A673 (cell line): ENCODE measurements at regions not wholly inside any gene's neighbourhood (a gene's known extent, or its start where the extent isn't known, plus 50 kb on each side); places are given as distances from the start of the nearest gene placed in this dataset.

ENCODE experiments used
- BruUV-seq: library from RNA; stranded (reverse); fragments of 400-500 nt; replicated peaks from 2 replicates; lab custom pipeline; 2021; lab: Mats Ljungman, UMichigan
- CTCF ChIA-PET: fragments of 300-600 bp; sonication (Branson Sonifier 250); formaldehyde crosslinking; loops from one replicate; lab custom pipeline; 2022; ENCODE audit warnings: antibody characterized with exemption; lab: Charles Lee
- POLR2A ChIA-PET: fragments of 300-600 bp; sonication (Branson Sonifier 250); formaldehyde crosslinking; loops from one replicate; lab custom pipeline; 2022; ENCODE audit warnings: antibody characterized with exemption; ENCODE audit not compliant: low non-redundant PET; lab: Charles Lee
- DNase-seq: peaks from one replicate; pipeline ENCODE4 v3.0.0-alpha.2; 2015; ENCODE audit warnings: low spot score
- H3K27ac ChIP-seq: fragments of 200-600 bp; sonication (generic); 2 replicates; pipeline ENCODE4 v1.5.1; 2016; ENCODE audit warnings: mixed run types, low read depth, mild to moderate bottlenecking, mixed read lengths, antibody characterized with exemption, low read length; ENCODE audit not compliant: poor library complexity, severe bottlenecking
- H3K27me3 ChIP-seq: fragments of 200-600 bp; sonication (generic); replicated peaks from 2 replicates; pipeline ENCODE4 v1.6.1; 2017; ENCODE audit warnings: mixed run types, low read depth, mild to moderate bottlenecking, mixed read lengths, antibody characterized with exemption, low read length; ENCODE audit not compliant: insufficient read depth, poor library complexity
- H3K36me3 ChIP-seq: fragments of 200-600 bp; sonication (generic); 2 replicates; pipeline ENCODE4 v1.6.1; 2016; ENCODE audit warnings: mixed run types, mild to moderate bottlenecking, mixed read lengths, antibody characterized with exemption, low read length; ENCODE audit not compliant: insufficient read depth, poor library complexity, severe bottlenecking
- H3K4me1 ChIP-seq: fragments of 200-600 bp; sonication (generic); 2 replicates; pipeline ENCODE4 v1.6.1; 2017; ENCODE audit warnings: mixed run types, mild to moderate bottlenecking, mixed read lengths, antibody characterized with exemption, low read length; ENCODE audit not compliant: insufficient read depth, poor library complexity, severe bottlenecking
- H3K4me3 ChIP-seq: fragments of 200-600 bp; sonication (generic); 2 replicates; pipeline ENCODE4 v1.5.1; 2016; ENCODE audit warnings: low read depth, mixed run types, mild to moderate bottlenecking, mixed read lengths, low read length; ENCODE audit not compliant: poor library complexity, severe bottlenecking
- H3K9me3 ChIP-seq: fragments of 200-600 bp; sonication (generic); 2 replicates; pipeline ENCODE4 v1.6.1; 2016; ENCODE audit warnings: mixed run types, low read depth, mild to moderate bottlenecking, mixed read lengths, antibody characterized with exemption, low read length; ENCODE audit not compliant: poor library complexity, severe bottlenecking
- EZH2 ChIP-seq: fragments of 200-600 bp; sonication (generic); IDR thresholded peaks from 2 replicates; pipeline ENCODE4 v1.6.1; 2017; ENCODE audit warnings: borderline replicate concordance, low read depth, mild to moderate bottlenecking, mixed read lengths, antibody characterized with exemption, low read length; ENCODE audit not compliant: poor library complexity, severe bottlenecking
- intact Hi-C: fragments of 100-400 bp; cut with micrococcal nuclease; formaldehyde crosslinking; loops from one replicate; pipeline ENCODE4 v1.10.0; 2022; ENCODE audit not compliant: unreplicated experiment
- TF ChIP-seq, protein P1 (sequence below): fragments of 300-800, 200-600 bp; sonication (generic); conservative IDR thresholded peaks from 2 replicates; pipeline ENCODE4 v1.5.1; 2017; ENCODE audit warnings: low read depth, mild to moderate bottlenecking, antibody characterized with exemption, low read length, moderate library complexity, mixed read lengths

DNA sequence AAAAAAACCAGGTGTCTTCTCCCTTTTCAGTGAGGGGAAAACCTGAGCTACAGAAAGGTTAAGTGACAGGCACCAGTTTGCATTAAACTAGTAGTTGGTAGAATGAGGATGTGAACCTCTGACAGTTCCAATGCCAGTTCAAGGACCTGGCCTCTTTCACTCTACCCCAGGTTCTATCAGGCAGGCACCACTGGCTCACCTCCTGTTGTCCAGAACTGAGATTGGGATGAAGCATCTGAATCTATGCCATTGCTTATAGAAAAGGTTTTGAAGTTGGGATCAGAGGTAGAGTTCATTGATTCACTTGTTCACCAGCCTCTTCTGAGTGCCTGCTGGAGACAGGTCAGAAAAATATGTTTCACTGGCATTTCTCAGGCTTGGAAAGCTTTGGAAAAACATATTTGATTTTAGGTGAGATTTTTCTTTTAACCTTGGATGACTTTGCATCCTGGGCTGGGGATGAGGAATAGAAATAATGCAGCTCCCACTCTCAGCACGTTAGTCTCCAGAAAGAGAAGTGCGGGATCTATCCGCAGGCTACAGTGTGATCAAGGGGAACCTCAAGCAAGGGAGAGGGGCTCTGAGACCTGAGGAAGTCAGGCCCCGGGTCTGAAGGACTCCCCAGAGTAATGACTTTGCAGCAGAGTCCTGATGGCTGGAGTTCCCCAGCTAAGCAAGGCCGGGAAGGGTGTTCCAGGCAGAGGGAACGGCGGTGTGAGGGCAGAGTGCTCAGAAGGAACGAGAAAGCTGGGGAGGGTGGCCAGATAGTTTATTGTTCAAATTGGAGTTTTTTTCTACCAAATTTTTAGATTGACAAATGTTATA, 250.3 kb downstream of the MYCN start:
- intact Hi-C loops, result no loop called here
- Histone ChIP-seq H3K4me3 (no peak overlapping the region), H3K9me3 (no peaks in the 10 kb centered on the region), H3K36me3 (no peaks in the 10 kb centered on the region), H3K4me1 (no peaks in the 10 kb centered on the region), H3K27me3 (no peaks in the 10 kb centered on the region), H3K27ac (no peak overlapping the region)
- no TSS peak for BruUV-seq
- POLR2A ChIA-PET, result no interaction called here
- no peak for TF ChIP-seq EZH2
- TF ChIP-seq, protein P1, sequence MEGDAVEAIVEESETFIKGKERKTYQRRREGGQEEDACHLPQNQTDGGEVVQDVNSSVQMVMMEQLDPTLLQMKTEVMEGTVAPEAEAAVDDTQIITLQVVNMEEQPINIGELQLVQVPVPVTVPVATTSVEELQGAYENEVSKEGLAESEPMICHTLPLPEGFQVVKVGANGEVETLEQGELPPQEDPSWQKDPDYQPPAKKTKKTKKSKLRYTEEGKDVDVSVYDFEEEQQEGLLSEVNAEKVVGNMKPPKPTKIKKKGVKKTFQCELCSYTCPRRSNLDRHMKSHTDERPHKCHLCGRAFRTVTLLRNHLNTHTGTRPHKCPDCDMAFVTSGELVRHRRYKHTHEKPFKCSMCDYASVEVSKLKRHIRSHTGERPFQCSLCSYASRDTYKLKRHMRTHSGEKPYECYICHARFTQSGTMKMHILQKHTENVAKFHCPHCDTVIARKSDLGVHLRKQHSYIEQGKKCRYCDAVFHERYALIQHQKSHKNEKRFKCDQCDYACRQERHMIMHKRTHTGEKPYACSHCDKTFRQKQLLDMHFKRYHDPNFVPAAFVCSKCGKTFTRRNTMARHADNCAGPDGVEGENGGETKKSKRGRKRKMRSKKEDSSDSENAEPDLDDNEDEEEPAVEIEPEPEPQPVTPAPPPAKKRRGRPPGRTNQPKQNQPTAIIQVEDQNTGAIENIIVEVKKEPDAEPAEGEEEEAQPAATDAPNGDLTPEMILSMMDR, result no peak
- CTCF ChIA-PET, result no interaction called here
- DNase-seq, result no peak

- TF ChIP-seq, protein P1, result no peak
- no peak for TF ChIP-seq EZH2
- Histone ChIP-seq H3K27me3 (no peaks in the 10 kb centered on the region), H3K27ac (no peak overlapping the region), H3K4me3 (no peak overlapping the region), H3K36me3 (no peaks in the 10 kb centered on the region), H3K4me1 (no peaks in the 10 kb centered on the region), H3K9me3 (no peaks in the 10 kb centered on the region)
- no TSS peak for BruUV-seq
- ChIA-PET CTCF (no interaction called here), POLR2A (no interaction called here)
- DNase-seq, result no peak
- intact Hi-C loops, result no loop called here
Measured at GRCh38 chr2:16189836-16190160, 249.4 kb downstream of the MYCN start.

- CTCF ChIA-PET, result no interaction called here
- Histone ChIP-seq H3K4me1 (no peaks in the 10 kb centered on the region), H3K9me3 (no peaks in the 10 kb centered on the region), H3K4me3 (no peak overlapping the region), H3K36me3 (no peaks in the 10 kb centered on the region), H3K27ac (no peak overlapping the region), H3K27me3 (no peaks in the 10 kb centered on the region)
- DNase-seq, result no peak
- intact Hi-C loops, result no loop called here
- TF ChIP-seq, protein P1, result no peak
- no peak for TF ChIP-seq EZH2
- POLR2A ChIA-PET, result no interaction called here
- BruUV-seq, result no TSS peak
Measured at GRCh38 chr2:16189029-16189835, 248.9 kb downstream of the MYCN start.
